ENCODE measurements at regions not wholly inside any gene's neighbourhood (a gene's known extent, or its start where the extent isn't known, plus 50 kb on each side); places are given as distances from the start of the nearest gene placed in this dataset.

GRCh38 chr1:68322096-68322495 is 89.8 kb upstream of the WLS start:
- no peak overlapping the region for H3K4me3 Mint-ChIP-seq (ENCODE audit: unreplicated experiment)
- H3K9me3 ChIP-seq (ENCODE audit: insufficient read depth, low read depth, low read length), result peaks cover 1% of the 10 kb centered on the region
- no peak overlapping the region for H3K4me2 ChIP-seq (ENCODE audit: low read length)
- no peaks in the 10 kb centered on the region for H3K36me3 ChIP-seq (ENCODE audit: insufficient read depth, low read length)
- peaks cover 2% of the 10 kb centered on the region for H3K9me3 Mint-ChIP-seq (ENCODE audit: unreplicated experiment)
- H2AFZ ChIP-seq (ENCODE audit: low read depth, low read length), result no peak overlapping the region
- no peaks in the 10 kb centered on the region for H3K79me2 ChIP-seq (ENCODE audit: insufficient read depth, low read length)
- H3K9ac ChIP-seq (ENCODE audit: low read length), result no peak overlapping the region
- H3K27me3 ChIP-seq (ENCODE audit: insufficient read depth, low read length), result peaks cover 8% of the 10 kb centered on the region
- no peaks in the 10 kb centered on the region for H3K36me3 Mint-ChIP-seq (ENCODE audit: low read depth, unreplicated experiment)
- H3K4me3 ChIP-seq (ENCODE audit: insufficient read depth, low read depth, low read length), result no peak overlapping the region
- peaks cover 13% of the 10 kb centered on the region for H3K4me1 Mint-ChIP-seq (ENCODE audit: low read depth, unreplicated experiment)
- H3K4me1 ChIP-seq (ENCODE audit: insufficient read depth, low read length), result peaks cover 13% of the 10 kb centered on the region
- no peak overlapping the region for H3K27ac ChIP-seq (ENCODE audit: low read depth, low read length)
- H3K27ac Mint-ChIP-seq (ENCODE audit: unreplicated experiment), result no peak overlapping the region
- H3K27me3 Mint-ChIP-seq (ENCODE audit: low read depth, unreplicated experiment), result peaks cover 2% of the 10 kb centered on the region
- no peak for DNase-seq (ENCODE audit: low read depth)
- no peak for FAIRE-seq
- H4K20me1 ChIP-seq (ENCODE audit: insufficient read depth, low read length), result no peaks in the 10 kb centered on the region
- no peak for TF ChIP-seq EZH2 (IDR thresholded peaks at IDR 0.05; ENCODE audit: insufficient read depth, low read length)
- TF ChIP-seq CTCF (IDR thresholded peaks at IDR 0.05; ENCODE audit: insufficient read depth, low read depth, low read length), result no peak

- Histone ChIP-seq H3K4me3 (ENCODE audit: insufficient read depth, low read depth, low read length) (no peak overlapping the region), H3K9me3 (ENCODE audit: insufficient read depth, low read depth, low read length) (peaks cover 3% of the 10 kb centered on the region), H3K9ac (ENCODE audit: low read length) (no peak overlapping the region), H3K27ac (ENCODE audit: low read depth, low read length) (no peak overlapping the region), H3K4me2 (ENCODE audit: low read length) (no peak overlapping the region), H3K4me1 (ENCODE audit: insufficient read depth, low read length) (peaks cover 13% of the 10 kb centered on the region), H3K36me3 (ENCODE audit: insufficient read depth, low read length) (no peaks in the 10 kb centered on the region), H4K20me1 (ENCODE audit: insufficient read depth, low read length) (no peaks in the 10 kb centered on the region), H3K79me2 (ENCODE audit: insufficient read depth, low read length) (no peaks in the 10 kb centered on the region), H3K27me3 (ENCODE audit: insufficient read depth, low read length) (peaks cover 5% of the 10 kb centered on the region), H2AFZ (ENCODE audit: low read depth, low read length) (no peak overlapping the region)
- no peak overlapping the region for H3K27ac Mint-ChIP-seq (ENCODE audit: unreplicated experiment)
- H3K4me1 Mint-ChIP-seq (ENCODE audit: low read depth, unreplicated experiment), result peaks cover 13% of the 10 kb centered on the region
- no peak overlapping the region for H3K4me3 Mint-ChIP-seq (ENCODE audit: unreplicated experiment)
- no peak for DNase-seq (ENCODE audit: low read depth)
- peaks cover 2% of the 10 kb centered on the region for H3K27me3 Mint-ChIP-seq (ENCODE audit: low read depth, unreplicated experiment)
- TF ChIP-seq CTCF (IDR thresholded peaks at IDR 0.05; ENCODE audit: insufficient read depth, low read depth, low read length) (peak; percentile 66), EZH2 (IDR thresholded peaks at IDR 0.05; ENCODE audit: insufficient read depth, low read length) (no peak)
- FAIRE-seq, result no peak
- H3K36me3 Mint-ChIP-seq (ENCODE audit: low read depth, unreplicated experiment), result no peaks in the 10 kb centered on the region
- H3K9me3 Mint-ChIP-seq (ENCODE audit: unreplicated experiment), result peaks cover 2% of the 10 kb centered on the region
Measured at GRCh38 chr1:68321084-68321685, 88.9 kb upstream of the WLS start.

- no peaks in the 10 kb centered on the region for H4K20me1 ChIP-seq (ENCODE audit: insufficient read depth, low read length)
- H3K27ac Mint-ChIP-seq (ENCODE audit: unreplicated experiment), result no peak overlapping the region
- H3K9me3 Mint-ChIP-seq (ENCODE audit: unreplicated experiment), result no peaks in the 10 kb centered on the region
- no peaks in the 10 kb centered on the region for H3K36me3 Mint-ChIP-seq (ENCODE audit: low read depth, unreplicated experiment)
- H3K4me2 ChIP-seq (ENCODE audit: low read length), result no peak overlapping the region
- no peaks in the 10 kb centered on the region for H3K79me2 ChIP-seq (ENCODE audit: insufficient read depth, low read length)
- H2AFZ ChIP-seq (ENCODE audit: low read depth, low read length), result no peak overlapping the region
- H3K27me3 Mint-ChIP-seq (ENCODE audit: low read depth, unreplicated experiment), result peaks cover 2% of the 10 kb centered on the region
- peaks cover 3% of the 10 kb centered on the region for H3K9me3 ChIP-seq (ENCODE audit: insufficient read depth, low read depth, low read length)
- FAIRE-seq (no peak), DNase-seq (ENCODE audit: low read depth) (no peak)
- H3K36me3 ChIP-seq (ENCODE audit: insufficient read depth, low read length), result no peaks in the 10 kb centered on the region
- no peak overlapping the region for H3K27ac ChIP-seq (ENCODE audit: low read depth, low read length)
- no peak overlapping the region for H3K9ac ChIP-seq (ENCODE audit: low read length)
- H3K27me3 ChIP-seq (ENCODE audit: insufficient read depth, low read length), result peaks cover 5% of the 10 kb centered on the region
- TF ChIP-seq CTCF (IDR thresholded peaks at IDR 0.05; ENCODE audit: insufficient read depth, low read depth, low read length) (no peak), EZH2 (IDR thresholded peaks at IDR 0.05; ENCODE audit: insufficient read depth, low read length) (no peak)
- no peak overlapping the region for H3K4me3 Mint-ChIP-seq (ENCODE audit: unreplicated experiment)
- no peak overlapping the region for H3K4me3 ChIP-seq (ENCODE audit: insufficient read depth, low read depth, low read length)
- H3K4me1 ChIP-seq (ENCODE audit: insufficient read depth, low read length), result peaks cover 13% of the 10 kb centered on the region
- H3K4me1 Mint-ChIP-seq (ENCODE audit: low read depth, unreplicated experiment), result peaks cover 13% of the 10 kb centered on the region
Measured at GRCh38 chr1:68320349-68320748, 88.0 kb upstream of the WLS start.

All from astrocyte (in vitro differentiated cells and primary cell).